Lower lobe of right lung (tissue), 2 donors: ENCODE measurements at regions not wholly inside any gene's neighbourhood (a gene's known extent, or its start where the extent isn't known, plus 50 kb on each side); places are given as distances from the start of the nearest gene placed in this dataset.

Experiments
- ATAC-seq, 2 donors: fragments of 200-7000 bp; cut with Tn5 transposase; one replicate each; pipeline ENCODE4 v1.9.1; 2020 to 2022; ENCODE audit warnings: mild to moderate bottlenecking in 2 of 2, moderate library complexity in 2 of 2
- DNase-seq: peaks from one replicate; pipeline ENCODE4 v3.0.0-alpha.2; 2020
- H3K27ac ChIP-seq: fragments of 200-600 bp; one replicate; pipeline ENCODE4 v1.8.0; 2022
- H3K27me3 ChIP-seq: fragments of 200-600 bp; one replicate; pipeline ENCODE4 v1.8.0; 2022; ENCODE audit warnings: low read depth
- H3K36me3 ChIP-seq: fragments of 200-600 bp; one replicate; pipeline ENCODE4 v1.8.0; 2022; ENCODE audit warnings: mild to moderate bottlenecking
- H3K4me1 ChIP-seq: fragments of 200-600 bp; one replicate; pipeline ENCODE4 v1.8.0; 2022
- H3K4me3 ChIP-seq: fragments of 200-600 bp; one replicate; pipeline ENCODE4 v1.8.0; 2022; ENCODE audit warnings: mild to moderate bottlenecking
- H3K9me3 ChIP-seq: fragments of 200-600 bp; one replicate; pipeline ENCODE4 v1.8.0; 2022
- intact Hi-C: fragments of 100-400 bp; cut with DNase I; formaldehyde crosslinking; loops from one replicate; pipeline ENCODE4 v1.11.0; 2022
- TF ChIP-seq, protein P1 (sequence below): fragments of 200-600 bp; IDR thresholded peaks from one replicate; pipeline ENCODE4 v1.8.0; 2022; ENCODE audit warnings: antibody characterized with exemption, mild to moderate bottlenecking
- donor health status: DM: no; HTN: yes; CAD: no; lungs with severe emphysema.

DNA sequence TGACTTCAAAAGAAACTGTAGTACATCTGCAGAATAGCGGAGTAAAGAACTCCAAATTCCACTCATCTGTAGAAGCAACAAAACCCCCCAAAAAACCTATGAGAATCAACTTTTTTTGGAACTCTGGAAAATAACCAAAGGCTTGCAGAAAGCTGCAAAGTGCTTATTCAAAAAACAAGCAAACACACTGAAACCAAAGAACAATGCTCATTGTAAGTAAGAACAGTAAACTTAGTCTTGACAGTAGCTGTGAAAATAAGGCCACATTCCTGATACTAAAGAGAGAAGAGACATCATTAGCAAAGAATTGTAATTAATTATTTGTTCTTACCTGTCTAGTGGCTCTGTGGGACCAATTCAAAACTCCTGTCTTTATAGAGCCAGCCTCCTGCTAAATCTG, 534.3 kb upstream of the C16orf82 start:
- Histone ChIP-seq H3K27me3 (no peaks in the 10 kb centered on the region), H3K36me3 (no peaks in the 10 kb centered on the region), H3K4me3 (no peak overlapping the region), H3K9me3 (no peaks in the 10 kb centered on the region), H3K27ac (no peak overlapping the region), H3K4me1 (no peaks in the 10 kb centered on the region)
- TF ChIP-seq, protein P1, sequence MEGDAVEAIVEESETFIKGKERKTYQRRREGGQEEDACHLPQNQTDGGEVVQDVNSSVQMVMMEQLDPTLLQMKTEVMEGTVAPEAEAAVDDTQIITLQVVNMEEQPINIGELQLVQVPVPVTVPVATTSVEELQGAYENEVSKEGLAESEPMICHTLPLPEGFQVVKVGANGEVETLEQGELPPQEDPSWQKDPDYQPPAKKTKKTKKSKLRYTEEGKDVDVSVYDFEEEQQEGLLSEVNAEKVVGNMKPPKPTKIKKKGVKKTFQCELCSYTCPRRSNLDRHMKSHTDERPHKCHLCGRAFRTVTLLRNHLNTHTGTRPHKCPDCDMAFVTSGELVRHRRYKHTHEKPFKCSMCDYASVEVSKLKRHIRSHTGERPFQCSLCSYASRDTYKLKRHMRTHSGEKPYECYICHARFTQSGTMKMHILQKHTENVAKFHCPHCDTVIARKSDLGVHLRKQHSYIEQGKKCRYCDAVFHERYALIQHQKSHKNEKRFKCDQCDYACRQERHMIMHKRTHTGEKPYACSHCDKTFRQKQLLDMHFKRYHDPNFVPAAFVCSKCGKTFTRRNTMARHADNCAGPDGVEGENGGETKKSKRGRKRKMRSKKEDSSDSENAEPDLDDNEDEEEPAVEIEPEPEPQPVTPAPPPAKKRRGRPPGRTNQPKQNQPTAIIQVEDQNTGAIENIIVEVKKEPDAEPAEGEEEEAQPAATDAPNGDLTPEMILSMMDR, result no peak
- ATAC-seq (no peak), DNase-seq (no peak)
- intact Hi-C loops, result no loop called here

GRCh38 chr16:26542198-26542597, 524.5 kb upstream of the C16orf82 start:
- no peak for ATAC-seq

GRCh38 chr16:26546573-26546972, 520.2 kb upstream of the C16orf82 start:
- TF ChIP-seq, protein P1, result no peak
- intact Hi-C loops, result no loop called here
- Histone ChIP-seq H3K4me1 (no peaks in the 10 kb centered on the region), H3K27ac (no peak overlapping the region), H3K9me3 (no peaks in the 10 kb centered on the region), H3K27me3 (no peaks in the 10 kb centered on the region), H3K4me3 (no peak overlapping the region), H3K36me3 (no peaks in the 10 kb centered on the region)
- ATAC-seq (no peak), DNase-seq (no peak)

More at GRCh38 chr16:26542198-26542597, 524.5 kb upstream of the C16orf82 start:
- Histone ChIP-seq H3K4me1 (no peaks in the 10 kb centered on the region), H3K27ac (no peak overlapping the region), H3K36me3 (no peaks in the 10 kb centered on the region), H3K9me3 (no peaks in the 10 kb centered on the region), H3K27me3 (no peaks in the 10 kb centered on the region), H3K4me3 (no peak overlapping the region)
- intact Hi-C loops, result no loop called here
- DNase-seq, result no peak
- TF ChIP-seq, protein P1, result no peak

DNA sequence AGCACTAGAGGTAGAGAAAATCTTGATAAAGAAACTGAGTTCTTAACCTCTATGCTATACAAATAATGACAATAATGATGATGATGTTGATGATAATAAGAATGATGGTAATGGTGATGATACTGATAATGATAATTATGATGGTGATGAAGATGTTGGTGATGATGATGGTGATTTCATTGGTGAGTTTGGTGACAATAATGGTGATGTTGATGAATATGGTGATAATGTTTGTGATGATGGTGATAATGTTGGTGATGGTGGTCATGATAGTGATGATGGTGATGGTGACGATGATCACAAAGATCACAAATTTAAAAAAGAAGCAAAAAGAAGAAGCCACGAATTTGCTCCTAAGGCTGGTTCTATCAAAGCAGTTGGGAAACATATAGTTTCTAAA, 519.0 kb upstream of the C16orf82 start:
- no peak overlapping the region for H3K4me3 ChIP-seq
- DNase-seq, result no peak
- no peaks in the 10 kb centered on the region for H3K36me3 ChIP-seq
- no peak for ATAC-seq
- no peaks in the 10 kb centered on the region for H3K4me1 ChIP-seq
- H3K27me3 ChIP-seq, result no peaks in the 10 kb centered on the region
- TF ChIP-seq, protein P1, result no peak
- no peaks in the 10 kb centered on the region for H3K9me3 ChIP-seq
- intact Hi-C loops, result no loop called here
- H3K27ac ChIP-seq, result no peak overlapping the region

- intact Hi-C loops, result no loop called here
- Histone ChIP-seq H3K4me1 (no peaks in the 10 kb centered on the region), H3K9me3 (no peaks in the 10 kb centered on the region), H3K36me3 (no peaks in the 10 kb centered on the region), H3K27ac (no peak overlapping the region), H3K4me3 (no peak overlapping the region), H3K27me3 (no peaks in the 10 kb centered on the region)
- TF ChIP-seq, protein P1, result no peak
- no peak for DNase-seq
- ATAC-seq, result no peak
Measured at GRCh38 chr16:26550111-26550610, 516.6 kb upstream of the C16orf82 start.

GRCh38 chr16:26554030-26554429, 512.7 kb upstream of the C16orf82 start:
- Histone ChIP-seq H3K4me3 (no peak overlapping the region), H3K9me3 (no peaks in the 10 kb centered on the region), H3K27ac (no peak overlapping the region), H3K36me3 (no peaks in the 10 kb centered on the region), H3K4me1 (no peaks in the 10 kb centered on the region), H3K27me3 (no peaks in the 10 kb centered on the region)
- ATAC-seq (no peak), DNase-seq (no peak)
- TF ChIP-seq, protein P1, result no peak
- intact Hi-C loops, result no loop called here
